H9 (cell line): ENCODE measurements at regions not wholly inside any gene's neighbourhood (a gene's known extent, or its start where the extent isn't known, plus 50 kb on each side); places are given as distances from the start of the nearest gene placed in this dataset.

Experiments used
- DNase-seq: peaks from one replicate; pipeline ENCODE4 v3.0.0-alpha.2; 2017
- H2AFZ ChIP-seq: one replicate; pipeline ENCODE4 v1.6.1; 2013; ENCODE audit warnings: mild to moderate bottlenecking, low read length, control low read depth, moderate library complexity
- H2AK5ac ChIP-seq: 2 replicates; pipeline ENCODE4 v1.6.1; 2013; ENCODE audit warnings: low read length, control low read depth, mixed read lengths; ENCODE audit not compliant: insufficient read length
- H2BK120ac ChIP-seq: one replicate; pipeline ENCODE4 v1.6.1; 2013; ENCODE audit warnings: low read depth, mild to moderate bottlenecking, low read length, control low read depth, inconsistent platforms; ENCODE audit not compliant: poor library complexity, severe bottlenecking
- H2BK12ac ChIP-seq: 2 replicates; pipeline ENCODE4 v1.6.1; 2013; ENCODE audit warnings: low read length, control low read depth, mixed read lengths, low read depth; ENCODE audit not compliant: insufficient read length
- H2BK15ac ChIP-seq: 2 replicates; pipeline ENCODE4 v1.6.1; 2013; ENCODE audit warnings: low read depth, low read length, control low read depth
- H2BK20ac ChIP-seq: one replicate; pipeline ENCODE4 v1.6.1; 2013; ENCODE audit warnings: low read depth, mild to moderate bottlenecking, low read length, control low read depth, inconsistent platforms; ENCODE audit not compliant: poor library complexity, severe bottlenecking
- H2BK5ac ChIP-seq: 2 replicates; pipeline ENCODE4 v1.6.1; 2013; ENCODE audit warnings: low read length, control low read depth, mixed read lengths; ENCODE audit not compliant: insufficient read length
- H3K14ac ChIP-seq: 2 replicates; pipeline ENCODE4 v1.6.1; 2013; ENCODE audit warnings: low read length, control low read depth; ENCODE audit not compliant: insufficient read depth
- H3K18ac ChIP-seq: 2 replicates; pipeline ENCODE4 v1.6.1; 2013; ENCODE audit warnings: low read depth, mild to moderate bottlenecking, mixed read lengths, low read length, control low read depth; ENCODE audit not compliant: insufficient read length
- H3K23ac ChIP-seq: 2 replicates; pipeline ENCODE4 v1.6.1; 2013; ENCODE audit warnings: low read length, control low read depth, mixed read lengths, low read depth; ENCODE audit not compliant: insufficient read length
- H3K23me2 ChIP-seq: 2 replicates; pipeline ENCODE4 v1.6.1; 2013; ENCODE audit warnings: low read depth, mild to moderate bottlenecking, mixed read lengths, low read length, control low read depth; ENCODE audit not compliant: insufficient read length, poor library complexity, severe bottlenecking
- H3K27ac ChIP-seq: 2 replicates; pipeline ENCODE4 v1.5.1; 2013; ENCODE audit warnings: low read length, control low read depth, mixed read lengths, low read depth; ENCODE audit not compliant: insufficient read length
- H3K27me3 ChIP-seq: 2 replicates; pipeline ENCODE4 v1.6.1; 2013; ENCODE audit warnings: low read length, control low read depth, inconsistent platforms; ENCODE audit not compliant: insufficient read depth
- H3K4ac ChIP-seq: 2 replicates; pipeline ENCODE4 v1.6.1; 2013; ENCODE audit warnings: low read depth, mild to moderate bottlenecking, control low read depth, inconsistent platforms, low read length, moderate library complexity
- H3K4me1 ChIP-seq: 2 replicates; pipeline ENCODE4 v1.6.1; 2013; ENCODE audit warnings: low read length, control low read depth, inconsistent platforms; ENCODE audit not compliant: insufficient read depth
- H3K4me2 ChIP-seq: 2 replicates; pipeline ENCODE4 v1.6.1; 2013; ENCODE audit warnings: low read length, control low read depth, mixed read lengths; ENCODE audit not compliant: insufficient read length, insufficient read depth
- H3K56ac ChIP-seq: 2 replicates; pipeline ENCODE4 v1.6.1; 2013; ENCODE audit warnings: low read depth, mild to moderate bottlenecking, mixed read lengths, low read length, control low read depth; ENCODE audit not compliant: insufficient read length
- H3K79me1 ChIP-seq: 2 replicates; pipeline ENCODE4 v1.6.1; 2013; ENCODE audit warnings: low read depth, mild to moderate bottlenecking, moderate library complexity, low read length, control low read depth, inconsistent platforms; ENCODE audit not compliant: insufficient read depth, poor library complexity, severe bottlenecking
- H3K79me2 ChIP-seq: 2 replicates; pipeline ENCODE4 v1.6.1; 2013; ENCODE audit warnings: low read length, control low read depth, inconsistent platforms; ENCODE audit not compliant: insufficient read depth
- H3K9ac ChIP-seq: 2 replicates; pipeline ENCODE4 v1.6.1; 2013; ENCODE audit warnings: low read length, control low read depth, mixed read lengths; ENCODE audit not compliant: insufficient read length; ENCODE audit errors: extremely low read depth
- H3K9me3 ChIP-seq: one replicate; pipeline ENCODE4 v1.6.1; 2013; ENCODE audit warnings: low read depth, low read length, inconsistent platforms; ENCODE audit not compliant: control insufficient read depth
- H3T11ph ChIP-seq: one replicate; pipeline ENCODE4 v1.6.1; 2013; ENCODE audit warnings: mild to moderate bottlenecking, low read length, control low read depth, inconsistent platforms
- H4K20me1 ChIP-seq: one replicate; pipeline ENCODE4 v1.6.1; 2013; ENCODE audit not compliant: control insufficient read depth, insufficient read length, insufficient read depth
- H4K5ac ChIP-seq: 2 replicates; pipeline ENCODE4 v1.6.1; 2013; ENCODE audit warnings: low read depth, mild to moderate bottlenecking, mixed read lengths, low read length, control low read depth; ENCODE audit not compliant: insufficient read length
- H4K8ac ChIP-seq: replicated peaks from 2 replicates; pipeline ENCODE4 v1.6.1; 2013; ENCODE audit warnings: low read length, control low read depth, mixed read lengths, low read depth; ENCODE audit not compliant: insufficient read length
- H4K91ac ChIP-seq: 2 replicates; pipeline ENCODE4 v1.6.1; 2013; ENCODE audit warnings: low read depth, mild to moderate bottlenecking, moderate library complexity, mixed read lengths, low read length, control low read depth; ENCODE audit not compliant: insufficient read length
- H3K27ac Mint-ChIP-seq, 3 experiments: 2 replicates in 2 of 3; 3 replicates in 1 of 3; pipeline ENCODE4 v1.8.0; 2020 to 2021; ENCODE audit warnings: mixed read lengths in 3 of 3, mild to moderate bottlenecking in 1 of 3, moderate library complexity in 1 of 3
- H3K27me3 Mint-ChIP-seq: 2 replicates; pipeline ENCODE4 v1.8.0; 2021; ENCODE audit warnings: low read depth, mild to moderate bottlenecking, moderate library complexity, mixed read lengths
- H3K36me3 Mint-ChIP-seq, 3 experiments: 2 replicates in 2 of 3; 3 replicates in 1 of 3; pipeline ENCODE4 v1.8.0; 2020 to 2021; ENCODE audit warnings: low read depth in 3 of 3, mixed read lengths in 3 of 3; ENCODE audit not compliant: insufficient read depth in 1 of 3
- H3K4me1 Mint-ChIP-seq, 2 experiments: 2 replicates each; pipeline ENCODE4 v1.8.0; 2020; ENCODE audit warnings: mixed read lengths in 2 of 2
- H3K4me3 Mint-ChIP-seq, 2 experiments: 2 replicates in 1 of 2; 3 replicates in 1 of 2; pipeline ENCODE4 v1.8.0; 2020 to 2021; ENCODE audit warnings: mild to moderate bottlenecking in 2 of 2, mixed read lengths in 2 of 2, moderate library complexity in 1 of 2
- H3K9me3 Mint-ChIP-seq, 2 experiments: 2 replicates in 1 of 2; 3 replicates in 1 of 2; pipeline ENCODE4 v1.8.0; 2020; ENCODE audit warnings: mild to moderate bottlenecking in 2 of 2, mixed read lengths in 2 of 2, moderate library complexity in 1 of 2
- CTCF ChIP-seq: fragments of 200-600 bp; sonication (generic); conservative IDR thresholded peaks from 3 replicates; pipeline ENCODE4 v1.8.0; 2021; ENCODE audit warnings: antibody characterized with exemption, mild to moderate bottlenecking

- no peak overlapping the region for H4K8ac ChIP-seq
- no peak overlapping the region for H2BK120ac ChIP-seq
- H2BK5ac ChIP-seq: no peak overlapping the region
- no peaks in the 10 kb centered on the region for H3K79me2 ChIP-seq
- H2AFZ ChIP-seq: no peak overlapping the region
- H3K27me3 ChIP-seq: no peaks in the 10 kb centered on the region
- Mint-ChIP-seq H3K27me3 (peaks cover 8% of the 10 kb centered on the region), H3K9me3 (peaks cover 87 to 91% of the 10 kb centered on the region in 2 experiments), H3K4me3 (no peak overlapping the region), H3K4me1 (no peaks in the 10 kb centered on the region), H3K27ac (no peak overlapping the region), H3K36me3 (peaks cover 3 to 30% (median 9%) of the 10 kb centered on the region in 3 experiments; a peak in 4 of 7 replicates)
- H3K27ac ChIP-seq: no peak overlapping the region
- no peak overlapping the region for H3T11ph ChIP-seq
- H3K14ac ChIP-seq: no peak overlapping the region
- H3K23me2 ChIP-seq: no peaks in the 10 kb centered on the region
- H3K56ac ChIP-seq: no peak overlapping the region
- no peak overlapping the region for H3K4me2 ChIP-seq
- no peak overlapping the region for H4K91ac ChIP-seq
- H3K79me1 ChIP-seq: no peaks in the 10 kb centered on the region
- H2BK15ac ChIP-seq: no peak overlapping the region
- H2BK12ac ChIP-seq: no peak overlapping the region
- no peak overlapping the region for H2BK20ac ChIP-seq
- no peaks in the 10 kb centered on the region for H3K4me1 ChIP-seq
- H3K23ac ChIP-seq: no peak overlapping the region
- peaks cover 72% of the 10 kb centered on the region for H3K9me3 ChIP-seq
- H4K5ac ChIP-seq: no peak overlapping the region
- no peak overlapping the region for H3K9ac ChIP-seq
- TF ChIP-seq CTCF: no peak
- H3K18ac ChIP-seq: no peak overlapping the region
- DNase-seq: no peak
- H3K4ac ChIP-seq: no peak overlapping the region
- H2AK5ac ChIP-seq: no peak overlapping the region
- H4K20me1 ChIP-seq: no peaks in the 10 kb centered on the region
Observed at GRCh38 chr16:31676731-31677130, 149.0 kb downstream of the AHSP start.
